GM12878 (cell line): ENCODE measurements at regions not wholly inside any gene's neighbourhood (a gene's known extent, or its start where the extent isn't known, plus 50 kb on each side); places are given as distances from the start of the nearest gene placed in this dataset.

Source experiments
- ATAC-seq: fragments of 200-7000 bp; cut with Tn5 transposase; 3 replicates; pipeline ENCODE4 v1.9.1; 2020; ENCODE audit warnings: mild to moderate bottlenecking, moderate library complexity
- BruUV-seq: library from RNA; stranded (reverse); fragments of 400-500 nt; replicated peaks from 2 replicates; lab custom pipeline; 2021; lab: Mats Ljungman, UMichigan
- CTCF ChIA-PET: fragments of 300-600 bp; sonication (Branson Sonifier 250); formaldehyde crosslinking; extraction: SDS; loops from one replicate; lab custom pipeline; 2021; ENCODE audit warnings: inconsistent platforms; lab: Yijun Ruan, JAX
- POLR2A ChIA-PET: fragments of 350-600 bp; formaldehyde crosslinking; extraction: SDS; loops from one replicate; lab custom pipeline; 2021; ENCODE audit warnings: inconsistent platforms; lab: Charles Lee
- RAD21 ChIA-PET: fragments of 300-600 bp; sonication (Branson Sonifier 250); formaldehyde crosslinking; loops from one replicate; lab custom pipeline; 2023; ENCODE audit warnings: antibody characterized with exemption; ENCODE audit not compliant: unreplicated experiment; lab: Charles Lee
- SMC1A ChIA-PET: fragments of 300-600 bp; sonication (Branson Sonifier 250); formaldehyde crosslinking; loops from one replicate; lab custom pipeline; 2023; ENCODE audit not compliant: unreplicated experiment, uncharacterized antibody; lab: Charles Lee
- DNase-seq: peaks from one replicate; pipeline ENCODE4 v3.0.0-alpha.2; 2011; ENCODE audit warnings: low read depth, low spot score
- FAIRE-seq: peaks from 3 replicates; lab custom pipeline; 2011; peaks lifted over from hg19 to GRCh38; lab: Jason Lieb, UNC
- H2AFZ ChIP-seq: 2 replicates; pipeline ENCODE4 v1.6.0; 2011; ENCODE audit warnings: low read depth, low read length, control low read depth; ENCODE audit not compliant: control insufficient read depth
- H3K27ac ChIP-seq: 2 replicates; pipeline ENCODE4 v1.5.1; 2011; ENCODE audit warnings: control low read depth; ENCODE audit not compliant: control insufficient read depth, insufficient read depth
- H3K27me3 ChIP-seq, 2 experiments: replicated peaks in 1 of 2; 2 replicates each; pipeline versions ENCODE4 v1.6.0 to v1.6.1; 2011; ENCODE audit warnings: low read length in 1 of 2; ENCODE audit not compliant: control insufficient read depth in 2 of 2, insufficient read depth in 2 of 2
- H3K36me3 ChIP-seq, 2 experiments: 2 replicates each; pipeline ENCODE4 v1.5.1; 2011; ENCODE audit warnings: low read length in 1 of 2; ENCODE audit not compliant: control insufficient read depth in 2 of 2, insufficient read depth in 2 of 2
- H3K4me1 ChIP-seq: 2 replicates; pipeline ENCODE4 v1.6.1; 2011; ENCODE audit warnings: mild to moderate bottlenecking, low read length, moderate library complexity, mixed read lengths; ENCODE audit not compliant: control insufficient read depth, insufficient read depth
- H3K4me2 ChIP-seq: 2 replicates; pipeline ENCODE4 v1.6.0; 2011; ENCODE audit warnings: control low read depth; ENCODE audit not compliant: control insufficient read depth, insufficient read depth
- H3K4me3 ChIP-seq: fragments of 200-600 bp; sonication (generic); 2 replicates; pipeline ENCODE4 v1.5.1; 2016
- H3K79me2 ChIP-seq: 2 replicates; pipeline ENCODE4 v1.6.0; 2011; ENCODE audit warnings: low read length; ENCODE audit not compliant: control insufficient read depth, insufficient read depth
- H3K9ac ChIP-seq: 2 replicates; pipeline ENCODE4 v1.8.0; 2011; ENCODE audit warnings: low read length, control low read depth, mixed read lengths; ENCODE audit not compliant: control insufficient read depth, insufficient read depth
- H3K9me3 ChIP-seq: replicated peaks from 3 replicates; pipeline ENCODE4 v1.5.1; 2011; ENCODE audit warnings: mild to moderate bottlenecking, low read length; ENCODE audit not compliant: control insufficient read depth, insufficient read depth
- H4K20me1 ChIP-seq: 2 replicates; pipeline ENCODE4 v1.6.0; 2011; ENCODE audit not compliant: control insufficient read depth, insufficient read depth
- FOS ChIP-seq: IDR thresholded peaks from 3 replicates; pipeline ENCODE4 v1.6.1; 2011; ENCODE audit warnings: borderline replicate concordance; ENCODE audit not compliant: insufficient read length; ENCODE audit errors: extremely low read depth
- HCFC1 ChIP-seq: fragments of 150-350 bp; IDR thresholded peaks from 2 replicates; pipeline ENCODE4 v1.6.1; 2014; ENCODE audit warnings: low read length
- HDAC6 ChIP-seq: fragments of 200-600 bp; sonication (generic); IDR thresholded peaks from one replicate; pipeline ENCODE4 v1.8.0; 2017; ENCODE audit warnings: antibody characterized with exemption; ENCODE audit not compliant: unreplicated experiment
- JUND ChIP-seq: IDR thresholded peaks from 2 replicates; pipeline ENCODE4 v1.6.1; 2012; ENCODE audit warnings: low read depth, mild to moderate bottlenecking, low read length, improper control_type of control experiment, moderate library complexity
- RBBP5 ChIP-seq: fragments of 200-600 bp; sonication (generic); conservative IDR thresholded peaks from 2 replicates; pipeline ENCODE4 v1.6.1; 2016
- TAF1 ChIP-seq: IDR thresholded peaks from 2 replicates; pipeline ENCODE4 v1.6.1; 2011; ENCODE audit warnings: mild to moderate bottlenecking, low read depth, low read length, borderline replicate concordance
- TCF12 ChIP-seq: IDR thresholded peaks from 2 replicates; pipeline ENCODE4 v1.6.1; 2011; ENCODE audit warnings: low read depth, mild to moderate bottlenecking, low read length
- ZNF217 ChIP-seq: fragments of 450-650 bp; IDR thresholded peaks from 2 replicates; pipeline ENCODE4 v1.6.1; 2017; ENCODE audit warnings: antibody characterized with exemption, mild to moderate bottlenecking
- WGBS: methylation state at CpG from one replicate; pipeline ENCODE4 v1.1.6; 2016; ENCODE audit warnings: low lambda C conversion rate; ENCODE audit not compliant: insufficient replicate concordance, insufficient coverage; ENCODE audit errors: missing lambda C conversion rate; 5-methylcytosine and 5-hydroxymethylcytosine counted together
- in situ Hi-C: fragments of 300-500 bp; cut with MboI; formaldehyde crosslinking; loops from 9 replicates; pipeline ENCODE4 v1.14.3; 2018; ENCODE audit warnings: mixed read lengths
- intact Hi-C: fragments of 100-400 bp; cut with micrococcal nuclease; formaldehyde crosslinking; loops from one replicate; pipeline ENCODE4 v1.14.2; 2022; ENCODE audit not compliant: unreplicated experiment
- TF ChIP-seq, protein P1 (sequence below): fragments of 450-650 bp; conservative IDR thresholded peaks from 2 replicates; pipeline ENCODE4 v1.6.1; 2017; ENCODE audit warnings: mild to moderate bottlenecking, moderate library complexity
- TF ChIP-seq, protein P2 (sequence below): fragments of 450-650 bp; IDR thresholded peaks from 2 replicates; pipeline ENCODE4 v1.6.1; 2017; ENCODE audit warnings: borderline replicate concordance
- TF ChIP-seq, protein P3 (sequence below): IDR thresholded peaks from 2 replicates; pipeline ENCODE4 v1.6.1; 2012; ENCODE audit warnings: improper control_type of control experiment, low read depth, low read length; ENCODE audit not compliant: insufficient replicate concordance

DNA sequence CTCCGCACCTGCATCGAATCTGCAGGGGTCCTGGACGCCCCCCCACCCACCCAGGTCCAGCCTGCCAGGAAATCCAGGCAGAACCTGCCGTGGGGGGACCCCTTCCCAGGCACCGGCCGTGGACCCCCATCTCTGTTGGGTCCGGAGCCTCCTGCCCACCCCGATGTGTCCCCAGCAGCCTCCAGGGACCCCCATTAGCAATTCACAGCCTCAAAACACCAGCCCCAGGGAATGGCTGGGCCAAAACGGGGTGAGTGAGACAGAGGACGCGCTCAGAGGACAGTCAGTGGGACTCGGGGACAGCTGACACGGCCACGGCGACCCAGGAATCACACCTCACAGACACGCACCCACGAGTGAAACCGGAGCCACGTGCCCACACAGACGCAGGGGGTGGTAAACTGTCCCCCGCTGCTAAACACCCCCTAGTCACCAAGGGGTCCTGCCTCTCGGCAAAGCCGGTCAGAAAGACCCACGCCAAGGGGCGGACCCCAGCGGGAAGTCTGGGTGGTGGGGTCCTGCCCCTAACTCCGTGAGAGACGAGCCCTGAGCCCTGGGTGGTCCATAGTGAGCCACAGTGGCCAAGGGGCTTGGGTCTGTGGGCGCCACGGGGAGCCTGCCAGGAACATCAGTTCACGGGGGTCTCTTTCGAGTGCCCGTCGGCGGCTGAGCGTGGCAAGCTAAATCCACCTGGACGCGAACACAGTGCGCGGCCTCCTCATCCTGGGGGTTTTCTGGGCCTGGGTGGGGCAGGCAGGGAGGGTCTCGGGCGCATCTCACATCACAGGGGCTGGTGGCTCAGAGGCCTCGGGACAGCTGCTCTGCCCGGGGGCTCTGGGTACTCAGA is 126.5 kb upstream of the NKX1-1 start:
- POLR2A ChIA-PET: no interaction called here
- Histone ChIP-seq H3K9ac (no peak overlapping the region), H3K4me1 (no peaks in the 10 kb centered on the region), H3K4me2 (no peak overlapping the region), H2AFZ (no peak overlapping the region)
- DNase-seq (no peak), ATAC-seq (no peak)
- SMC1A ChIA-PET: no interaction called here
- TF ChIP-seq JUND: no peak
- TF ChIP-seq, protein P1, sequence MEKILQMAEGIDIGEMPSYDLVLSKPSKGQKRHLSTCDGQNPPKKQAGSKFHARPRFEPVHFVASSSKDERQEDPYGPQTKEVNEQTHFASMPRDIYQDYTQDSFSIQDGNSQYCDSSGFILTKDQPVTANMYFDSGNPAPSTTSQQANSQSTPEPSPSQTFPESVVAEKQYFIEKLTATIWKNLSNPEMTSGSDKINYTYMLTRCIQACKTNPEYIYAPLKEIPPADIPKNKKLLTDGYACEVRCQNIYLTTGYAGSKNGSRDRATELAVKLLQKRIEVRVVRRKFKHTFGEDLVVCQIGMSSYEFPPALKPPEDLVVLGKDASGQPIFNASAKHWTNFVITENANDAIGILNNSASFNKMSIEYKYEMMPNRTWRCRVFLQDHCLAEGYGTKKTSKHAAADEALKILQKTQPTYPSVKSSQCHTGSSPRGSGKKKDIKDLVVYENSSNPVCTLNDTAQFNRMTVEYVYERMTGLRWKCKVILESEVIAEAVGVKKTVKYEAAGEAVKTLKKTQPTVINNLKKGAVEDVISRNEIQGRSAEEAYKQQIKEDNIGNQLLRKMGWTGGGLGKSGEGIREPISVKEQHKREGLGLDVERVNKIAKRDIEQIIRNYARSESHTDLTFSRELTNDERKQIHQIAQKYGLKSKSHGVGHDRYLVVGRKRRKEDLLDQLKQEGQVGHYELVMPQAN: no peak
- TF ChIP-seq, protein P2, sequence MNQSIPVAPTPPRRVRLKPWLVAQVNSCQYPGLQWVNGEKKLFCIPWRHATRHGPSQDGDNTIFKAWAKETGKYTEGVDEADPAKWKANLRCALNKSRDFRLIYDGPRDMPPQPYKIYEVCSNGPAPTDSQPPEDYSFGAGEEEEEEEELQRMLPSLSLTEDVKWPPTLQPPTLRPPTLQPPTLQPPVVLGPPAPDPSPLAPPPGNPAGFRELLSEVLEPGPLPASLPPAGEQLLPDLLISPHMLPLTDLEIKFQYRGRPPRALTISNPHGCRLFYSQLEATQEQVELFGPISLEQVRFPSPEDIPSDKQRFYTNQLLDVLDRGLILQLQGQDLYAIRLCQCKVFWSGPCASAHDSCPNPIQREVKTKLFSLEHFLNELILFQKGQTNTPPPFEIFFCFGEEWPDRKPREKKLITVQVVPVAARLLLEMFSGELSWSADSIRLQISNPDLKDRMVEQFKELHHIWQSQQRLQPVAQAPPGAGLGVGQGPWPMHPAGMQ: no peak
- TF ChIP-seq TCF12: no peak
- TF ChIP-seq, protein P3, sequence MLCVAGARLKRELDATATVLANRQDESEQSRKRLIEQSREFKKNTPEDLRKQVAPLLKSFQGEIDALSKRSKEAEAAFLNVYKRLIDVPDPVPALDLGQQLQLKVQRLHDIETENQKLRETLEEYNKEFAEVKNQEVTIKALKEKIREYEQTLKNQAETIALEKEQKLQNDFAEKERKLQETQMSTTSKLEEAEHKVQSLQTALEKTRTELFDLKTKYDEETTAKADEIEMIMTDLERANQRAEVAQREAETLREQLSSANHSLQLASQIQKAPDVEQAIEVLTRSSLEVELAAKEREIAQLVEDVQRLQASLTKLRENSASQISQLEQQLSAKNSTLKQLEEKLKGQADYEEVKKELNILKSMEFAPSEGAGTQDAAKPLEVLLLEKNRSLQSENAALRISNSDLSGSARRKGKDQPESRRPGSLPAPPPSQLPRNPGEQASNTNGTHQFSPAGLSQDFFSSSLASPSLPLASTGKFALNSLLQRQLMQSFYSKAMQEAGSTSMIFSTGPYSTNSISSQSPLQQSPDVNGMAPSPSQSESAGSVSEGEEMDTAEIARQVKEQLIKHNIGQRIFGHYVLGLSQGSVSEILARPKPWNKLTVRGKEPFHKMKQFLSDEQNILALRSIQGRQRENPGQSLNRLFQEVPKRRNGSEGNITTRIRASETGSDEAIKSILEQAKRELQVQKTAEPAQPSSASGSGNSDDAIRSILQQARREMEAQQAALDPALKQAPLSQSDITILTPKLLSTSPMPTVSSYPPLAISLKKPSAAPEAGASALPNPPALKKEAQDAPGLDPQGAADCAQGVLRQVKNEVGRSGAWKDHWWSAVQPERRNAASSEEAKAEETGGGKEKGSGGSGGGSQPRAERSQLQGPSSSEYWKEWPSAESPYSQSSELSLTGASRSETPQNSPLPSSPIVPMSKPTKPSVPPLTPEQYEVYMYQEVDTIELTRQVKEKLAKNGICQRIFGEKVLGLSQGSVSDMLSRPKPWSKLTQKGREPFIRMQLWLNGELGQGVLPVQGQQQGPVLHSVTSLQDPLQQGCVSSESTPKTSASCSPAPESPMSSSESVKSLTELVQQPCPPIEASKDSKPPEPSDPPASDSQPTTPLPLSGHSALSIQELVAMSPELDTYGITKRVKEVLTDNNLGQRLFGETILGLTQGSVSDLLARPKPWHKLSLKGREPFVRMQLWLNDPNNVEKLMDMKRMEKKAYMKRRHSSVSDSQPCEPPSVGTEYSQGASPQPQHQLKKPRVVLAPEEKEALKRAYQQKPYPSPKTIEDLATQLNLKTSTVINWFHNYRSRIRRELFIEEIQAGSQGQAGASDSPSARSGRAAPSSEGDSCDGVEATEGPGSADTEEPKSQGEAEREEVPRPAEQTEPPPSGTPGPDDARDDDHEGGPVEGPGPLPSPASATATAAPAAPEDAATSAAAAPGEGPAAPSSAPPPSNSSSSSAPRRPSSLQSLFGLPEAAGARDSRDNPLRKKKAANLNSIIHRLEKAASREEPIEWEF: no peak
- TF ChIP-seq HCFC1: no peak
- no peak for TF ChIP-seq TAF1
- TF ChIP-seq HDAC6: no peak
- TF ChIP-seq RBBP5: no peak
- TF ChIP-seq FOS: no peak
- TF ChIP-seq ZNF217: no peak
- TF ChIP-seq, all 136 proteins: peak for 0
- Histone ChIP-seq H3K27ac (no peak overlapping the region), H3K27me3 (no peaks in the 10 kb centered on the region), H3K4me3 (no peak overlapping the region), H3K79me2 (no peaks in the 10 kb centered on the region), H3K9me3 (no peaks in the 10 kb centered on the region; the same call in 2 of the 3 replicates), H4K20me1 (no peaks in the 10 kb centered on the region), H3K36me3 (no peaks in the 10 kb centered on the region)
- BruUV-seq: no TSS peak
- ChIA-PET CTCF (no interaction called here), RAD21 (no interaction called here)
- FAIRE-seq: no peak
- in situ Hi-C loops: no loop called here
- WGBS: 62% methylated on average over 33 of the region's 44 CpGs
- intact Hi-C loops: no loop called here
